HCT116 (cell line): ENCODE measurements at regions not wholly inside any gene's neighbourhood (a gene's known extent, or its start where the extent isn't known, plus 50 kb on each side); places are given as distances from the start of the nearest gene placed in this dataset.

ENCODE experiments used
- ATAC-seq: fragments of 200-7000 bp; cut with Tn5 transposase; 2 replicates; pipeline ENCODE4 v1.9.1; 2020; ENCODE audit warnings: mild to moderate bottlenecking, moderate library complexity
- BruUV-seq: library from RNA; stranded (reverse); fragments of 400-500 nt; replicated peaks from 2 replicates; lab custom pipeline; 2021; lab: Mats Ljungman, UMichigan
- CTCF ChIA-PET: fragments of 300-600 bp; sonication (Branson Sonifier 250); formaldehyde crosslinking; loops from one replicate; lab custom pipeline; 2021; ENCODE audit warnings: antibody characterized with exemption; lab: Charles Lee
- POLR2A ChIA-PET: fragments of 300-600, 350-600 bp; sonication (Branson Sonifier 250); formaldehyde crosslinking; loops from one replicate; lab custom pipeline; 2021; ENCODE audit warnings: antibody characterized with exemption; lab: Charles Lee
- RAD21 ChIA-PET, 2 experiments: fragments of 300-600 bp; sonication (Branson Sonifier 250); formaldehyde crosslinking; loops; one replicate each; lab custom pipeline; 2023; ENCODE audit warnings: low total read pairs in 2 of 2; ENCODE audit not compliant: uncharacterized antibody in 2 of 2, unreplicated experiment in 2 of 2, low non-redundant PET in 1 of 2; lab: Charles Lee
- DNase-seq: peaks from one replicate; pipeline ENCODE4 v3.0.0-alpha.2; 2010; ENCODE audit warnings: low read depth, low spot score
- H2AFZ ChIP-seq: fragments of 200-600 bp; shearing (Covaris generic), sonication (generic); 2 replicates; pipeline ENCODE4 v1.6.1; 2017; ENCODE audit warnings: low read depth, mixed run types, mixed read lengths, antibody characterized with exemption, low read length; ENCODE audit not compliant: poor library complexity, severe bottlenecking
- H3K27ac ChIP-seq: 2 replicates; pipeline ENCODE4 v1.5.1; 2012; ENCODE audit warnings: low read depth, low read length
- H3K27me3 ChIP-seq: fragments of 200-600 bp; sonication (generic); 2 replicates; pipeline ENCODE4 v1.6.1; 2016; ENCODE audit warnings: mixed run types, low read length, mixed read lengths; ENCODE audit not compliant: insufficient read depth
- H3K36me3 ChIP-seq, 2 experiments: fragments of 200-500 bp in 1 of 2; fragments of 200-600 bp in 1 of 2; sonication (Bioruptor generic) in 1 of 2; sonication (generic) in 1 of 2; 2 replicates each; pipeline versions ENCODE4 v1.5.1 to v1.6.1; 2014 to 2016; ENCODE audit warnings: low read length in 2 of 2, inconsistent platforms in 1 of 2, mixed read lengths in 1 of 2, mixed run types in 1 of 2; ENCODE audit not compliant: insufficient read depth in 2 of 2, control insufficient read depth in 1 of 2
- H3K4me1 ChIP-seq, 2 experiments: fragments of 200-600 bp in 1 of 2; sonication (generic) in 1 of 2; 2 replicates each; pipeline versions ENCODE4 v1.5.1 to v1.6.1; 2012 to 2017; ENCODE audit warnings: low read length in 2 of 2, inconsistent platforms in 1 of 2, mild to moderate bottlenecking in 1 of 2, mixed read lengths in 1 of 2, mixed run types in 1 of 2, moderate library complexity in 1 of 2; ENCODE audit not compliant: insufficient read depth in 2 of 2, control insufficient read depth in 1 of 2
- H3K4me2 ChIP-seq: fragments of 200-600 bp; sonication (generic); 2 replicates; pipeline ENCODE4 v1.6.1; 2017; ENCODE audit warnings: mixed run types, low read length, mixed read lengths
- H3K4me3 ChIP-seq, 2 experiments: fragments of 200-600 bp in 1 of 2; sonication (generic) in 1 of 2; replicated peaks in 1 of 2; 2 replicates each; pipeline ENCODE4 v1.5.1; 2011 to 2016; ENCODE audit warnings: low read length in 2 of 2, control low read depth in 1 of 2, low read depth in 1 of 2, mild to moderate bottlenecking in 1 of 2, mixed read lengths in 1 of 2, mixed run types in 1 of 2
- H3K79me2 ChIP-seq: fragments of 200-600 bp; sonication (generic); 2 replicates; pipeline ENCODE4 v1.6.1; 2017; ENCODE audit warnings: mild to moderate bottlenecking, mixed run types, low read length, moderate library complexity, mixed read lengths; ENCODE audit not compliant: insufficient read depth
- H3K9ac ChIP-seq: fragments of 200-600 bp; sonication (generic); 2 replicates; pipeline ENCODE4 v1.6.1; 2016; ENCODE audit warnings: low read length, mixed read lengths
- H3K9me2 ChIP-seq: fragments of 200-600 bp; sonication (generic), shearing (Covaris generic); 2 replicates; pipeline ENCODE4 v1.6.1; 2017; ENCODE audit warnings: mixed run types, mild to moderate bottlenecking, moderate library complexity; ENCODE audit not compliant: insufficient read depth
- H3K9me3 ChIP-seq, 2 experiments: fragments of 200-500 bp in 1 of 2; fragments of 200-600 bp in 1 of 2; sonication (Bioruptor generic) in 1 of 2; sonication (generic) in 1 of 2; 2 replicates each; pipeline ENCODE4 v1.6.1; 2014 to 2017; ENCODE audit warnings: low read length in 2 of 2, mixed read lengths in 2 of 2, inconsistent platforms in 1 of 2, low read depth in 1 of 2, mild to moderate bottlenecking in 1 of 2, mixed run types in 1 of 2, moderate library complexity in 1 of 2; ENCODE audit not compliant: control insufficient read depth in 1 of 2, insufficient read depth in 1 of 2
- H4K20me1 ChIP-seq: fragments of 200-600 bp; sonication (generic), shearing (Covaris generic); 2 replicates; pipeline ENCODE4 v1.6.1; 2017; ENCODE audit warnings: mixed run types, mild to moderate bottlenecking, moderate library complexity; ENCODE audit not compliant: insufficient read depth
- ATF3 ChIP-seq: IDR thresholded peaks from 2 replicates; pipeline ENCODE4 v1.6.1; 2012
- CBX3 ChIP-seq: IDR thresholded peaks from 2 replicates; pipeline ENCODE4 v1.6.1; 2012; ENCODE audit warnings: low read depth
- CTCF ChIP-seq, 3 experiments: fragments of 200-600 bp in 1 of 3; sonication (generic) in 1 of 3; IDR thresholded peaks in 2 of 3; conservative IDR thresholded peaks in 1 of 3; 2 replicates each; pipeline ENCODE4 v1.5.1; 2012 to 2017; ENCODE audit warnings: low read depth in 2 of 3, low read length in 2 of 3, antibody characterized with exemption in 1 of 3, borderline replicate concordance in 1 of 3, control low read depth in 1 of 3, mild to moderate bottlenecking in 1 of 3, mixed read lengths in 1 of 3, mixed run types in 1 of 3, moderate library complexity in 1 of 3; ENCODE audit not compliant: insufficient read depth in 1 of 3
- EGR1 ChIP-seq: IDR thresholded peaks from 2 replicates; pipeline ENCODE4 v1.6.1; 2012; ENCODE audit warnings: low read depth
- EZH2 ChIP-seq: fragments of 200-600 bp; sonication (generic); IDR thresholded peaks from 2 replicates; pipeline ENCODE4 v1.6.1; 2017; ENCODE audit warnings: antibody characterized with exemption, mixed run types
- EZH2phosphoT487 ChIP-seq: fragments of 200-600 bp; IDR thresholded peaks from 2 replicates; pipeline ENCODE4 v1.6.1; 2018; ENCODE audit warnings: antibody characterized with exemption, borderline replicate concordance
- FOSL1 ChIP-seq: IDR thresholded peaks from 2 replicates; pipeline ENCODE4 v1.6.1; 2012; ENCODE audit warnings: low read depth
- JUND ChIP-seq: IDR thresholded peaks from 2 replicates; pipeline ENCODE4 v1.6.1; 2012
- POLR2A ChIP-seq: IDR thresholded peaks from 2 replicates; pipeline ENCODE4 v1.7.0; 2011; ENCODE audit warnings: borderline replicate concordance; ENCODE audit not compliant: insufficient read depth, insufficient read length; ENCODE audit errors: extremely low read depth
- POLR2AphosphoS5 ChIP-seq: IDR thresholded peaks from 2 replicates; pipeline ENCODE4 v1.6.1; 2011; ENCODE audit warnings: mild to moderate bottlenecking, low read depth, low read length, moderate library complexity
- RAD21 ChIP-seq: IDR thresholded peaks from 2 replicates; pipeline ENCODE4 v1.6.1; 2012; ENCODE audit warnings: low read depth, mild to moderate bottlenecking
- SIN3A ChIP-seq: IDR thresholded peaks from 2 replicates; pipeline ENCODE4 v1.6.1; 2012; ENCODE audit warnings: low read depth
- SP1 ChIP-seq: IDR thresholded peaks from 2 replicates; pipeline ENCODE4 v1.6.1; 2012; ENCODE audit warnings: low read depth
- YY1 ChIP-seq: IDR thresholded peaks from 2 replicates; pipeline ENCODE4 v1.6.1; 2011; ENCODE audit warnings: low read length, low read depth, moderate library complexity, mild to moderate bottlenecking; ENCODE audit not compliant: insufficient replicate concordance; ENCODE audit errors: extremely low read depth
- ZFX ChIP-seq: fragments of 450-650 bp; IDR thresholded peaks from 2 replicates; pipeline ENCODE4 v1.6.1; 2017
- intact Hi-C: fragments of 100-400 bp; cut with micrococcal nuclease; formaldehyde crosslinking; loops from 2 replicates; pipeline ENCODE4 v1.10.0; 2022

- no TSS peak for BruUV-seq
- Histone ChIP-seq H3K79me2 (no peaks in the 10 kb centered on the region), H3K9ac (no peak overlapping the region), H3K9me3 (no peaks in the 10 kb centered on the region), H3K4me1 (peaks cover 3 to 41% of the 10 kb centered on the region in 2 experiments), H4K20me1 (no peaks in the 10 kb centered on the region), H3K4me3 (no peak overlapping the region), H3K27me3 (no peaks in the 10 kb centered on the region), H3K9me2 (no peaks in the 10 kb centered on the region), H3K27ac (no peak overlapping the region), H3K4me2 (no peak overlapping the region), H2AFZ (no peak overlapping the region), H3K36me3 (no peaks in the 10 kb centered on the region)
- DNase-seq (no peak), ATAC-seq (no peak)
- POLR2A ChIA-PET = no interaction called here
- CTCF ChIA-PET = no interaction called here
- RAD21 ChIA-PET = no interaction called here
- intact Hi-C loops = no loop called here
- no peak for TF ChIP-seq EZH2phosphoT487
- TF ChIP-seq EGR1 = no peak
- no peak for TF ChIP-seq JUND
These were observed 111.9 kb upstream of the SLC44A3 start for GRCh38 chr1:94708299-94708685.

- no TSS peak for BruUV-seq
- RAD21 ChIA-PET = no interaction called here
- TF ChIP-seq YY1 (no peak), ZFX (no peak), POLR2A (no peak), SIN3A (no peak), POLR2AphosphoS5 (no peak), CTCF (IDR thresholded peaks at IDR 0.05 in 2 of 3, conservative IDR thresholded peaks at IDR 0.05 in 1 of 3; ENCODE audit: borderline replicate concordance in 1 of 3, insufficient read depth in 1 of 3, low read depth in 2 of 3, low read length in 2 of 3) (no peak), JUND (no peak), CBX3 (no peak), EZH2 (no peak), RAD21 (no peak), SP1 (no peak), ATF3 (no peak), FOSL1 (no peak)
These were observed 112.5 kb upstream of the SLC44A3 start for GRCh38 chr1:94707321-94708298.

More at GRCh38 chr1:94707321-94708298, 112.5 kb upstream of the SLC44A3 start:
- H3K36me3 ChIP-seq = no peaks in the 10 kb centered on the region
- H3K79me2 ChIP-seq = no peaks in the 10 kb centered on the region
- no peak overlapping the region for H3K27ac ChIP-seq
- no peaks in the 10 kb centered on the region for H3K9me2 ChIP-seq
- ATAC-seq (no peak), DNase-seq (no peak)
- ChIA-PET CTCF (no interaction called here), POLR2A (no interaction called here)
- no peaks in the 10 kb centered on the region for H4K20me1 ChIP-seq
- no peak overlapping the region for H3K9ac ChIP-seq
- H3K4me1 ChIP-seq = peaks cover 0 to 36% of the 10 kb centered on the region in 2 experiments; a peak in 2 of 4 replicates
- no peaks in the 10 kb centered on the region for H3K27me3 ChIP-seq
- no peaks in the 10 kb centered on the region for H3K9me3 ChIP-seq
- H3K4me3 ChIP-seq = no peak overlapping the region
- no peak overlapping the region for H3K4me2 ChIP-seq
- intact Hi-C loops = no loop called here
- H2AFZ ChIP-seq = no peak overlapping the region
